HEK293 (cell line): ENCODE measurements at regions not wholly inside any gene's neighbourhood (a gene's known extent, or its start where the extent isn't known, plus 50 kb on each side); places are given as distances from the start of the nearest gene placed in this dataset.

Source experiments
- CTCF ChIA-PET: fragments of 350-600 bp; formaldehyde crosslinking; extraction: SDS; loops from one replicate; lab custom pipeline; 2021; ENCODE audit warnings: antibody characterized with exemption; lab: Yijun Ruan, JAX
- POLR2A ChIA-PET: fragments of 300-600 bp; formaldehyde crosslinking; extraction: SDS; loops from one replicate; lab custom pipeline; 2020; ENCODE audit warnings: antibody characterized with exemption, inconsistent platforms; lab: Yijun Ruan, JAX
- H3K27ac ChIP-seq: fragments of 200-500 bp; sonication (Bioruptor generic); 2 replicates; pipeline ENCODE4 v1.5.1; 2014; ENCODE audit warnings: low read depth, low read length, control low read depth, inconsistent platforms; ENCODE audit errors: extremely low read depth
- H3K36me3 ChIP-seq, 2 experiments: fragments of 200-500 bp in 1 of 2; sonication (Bioruptor generic) in 1 of 2; 1 replicate in 1 of 2; 2 replicates in 1 of 2; pipeline ENCODE4 v1.5.1; 2014 to 2017; ENCODE audit warnings: inconsistent platforms in 2 of 2, low read length in 2 of 2; ENCODE audit not compliant: control insufficient read depth in 2 of 2, insufficient read depth in 1 of 2
- H3K4me1 ChIP-seq: fragments of 200-500 bp; sonication (Bioruptor generic); 2 replicates; pipeline ENCODE4 v1.5.1; 2014; ENCODE audit warnings: mild to moderate bottlenecking, low read length, inconsistent platforms; ENCODE audit not compliant: control insufficient read depth, insufficient read depth
- H3K4me3 ChIP-seq: 2 replicates; pipeline ENCODE4 v1.5.1; 2011; ENCODE audit warnings: low read depth, mild to moderate bottlenecking, control low read depth, low read length, moderate library complexity
- H3K9me3 ChIP-seq: fragments of 200-500 bp; sonication (Bioruptor generic); 2 replicates; pipeline ENCODE4 v1.5.1; 2014; ENCODE audit warnings: low read depth, low read length, inconsistent platforms; ENCODE audit not compliant: control insufficient read depth, insufficient read depth
- BCL11B ChIP-seq: fragments of 450-650 bp; formaldehyde crosslinking; IDR thresholded peaks from 2 replicates; pipeline ENCODE4 v1.5.1; 2016; ENCODE audit warnings: low read depth, missing biosample characterization, missing genetic modification characterization
- GLI2 ChIP-seq: fragments of 450-650 bp; formaldehyde crosslinking; IDR thresholded peaks from 2 replicates; pipeline ENCODE4; 2017; ENCODE audit warnings: missing biosample characterization, missing genetic modification characterization, low read depth, borderline replicate concordance
- HOXD13 ChIP-seq: sonication (generic); formaldehyde crosslinking; IDR thresholded peaks from 2 replicates; pipeline ENCODE4 v1.8.0; 2022; ENCODE audit warnings: missing genetic modification reagents, borderline replicate concordance
- IKZF3 ChIP-seq: fragments of 450-650 bp; IDR thresholded peaks from 2 replicates; pipeline ENCODE4 v1.5.0; 2018; ENCODE audit warnings: missing biosample characterization, mild to moderate bottlenecking, missing genetic modification characterization, moderate library complexity
- MYNN ChIP-seq: fragments of 450-650 bp; formaldehyde crosslinking; IDR thresholded peaks from 2 replicates; pipeline ENCODE4 v1.5.1; 2016; ENCODE audit warnings: missing biosample characterization, missing genetic modification characterization, borderline replicate concordance
- PRDM1 ChIP-seq: fragments of 450-650 bp; formaldehyde crosslinking; IDR thresholded peaks from 2 replicates; pipeline ENCODE4; 2016; ENCODE audit warnings: missing biosample characterization, missing genetic modification characterization
- WT1 ChIP-seq: fragments of 450-650 bp; formaldehyde crosslinking; IDR thresholded peaks from 2 replicates; pipeline ENCODE4 v1.5.1; 2016; ENCODE audit warnings: missing biosample characterization, missing genetic modification characterization
- ZBTB8A ChIP-seq: fragments of 450-650 bp; formaldehyde crosslinking; IDR thresholded peaks from 2 replicates; pipeline ENCODE4 v1.5.1; 2016; ENCODE audit warnings: missing biosample characterization, missing genetic modification characterization
- ZNF214 ChIP-seq: fragments of 450-650 bp; formaldehyde crosslinking; IDR thresholded peaks from 2 replicates; pipeline ENCODE4 v1.5.1; 2017; ENCODE audit warnings: missing biosample characterization, mild to moderate bottlenecking, missing genetic modification characterization, borderline replicate concordance
- ZNF341 ChIP-seq: fragments of 450-650 bp; formaldehyde crosslinking; IDR thresholded peaks from 2 replicates; pipeline ENCODE4; 2016; ENCODE audit warnings: low read depth, missing biosample characterization, missing genetic modification characterization
- ZNF354C ChIP-seq: fragments of 450-650 bp; formaldehyde crosslinking; IDR thresholded peaks from 2 replicates; pipeline ENCODE4 v1.5.1; 2016; ENCODE audit warnings: missing biosample characterization, missing genetic modification characterization, low read depth, borderline replicate concordance
- ZNF48 ChIP-seq: fragments of 450-650 bp; formaldehyde crosslinking; IDR thresholded peaks from 2 replicates; pipeline ENCODE4 v1.5.1; 2016; ENCODE audit warnings: missing biosample characterization, missing genetic modification characterization
- ZNF510 ChIP-seq: fragments of 450-650 bp; formaldehyde crosslinking; IDR thresholded peaks from 2 replicates; pipeline ENCODE4 v1.5.1; 2018; ENCODE audit warnings: mild to moderate bottlenecking, missing genetic modification characterization, missing biosample characterization; ENCODE audit not compliant: insufficient replicate concordance
- ZNF571 ChIP-seq: fragments of 450-650 bp; formaldehyde crosslinking; IDR thresholded peaks from 2 replicates; pipeline ENCODE4 v1.5.0; 2017; ENCODE audit warnings: missing biosample characterization, missing genetic modification characterization
- ZNF629 ChIP-seq: fragments of 450-650 bp; formaldehyde crosslinking; IDR thresholded peaks from 2 replicates; pipeline ENCODE4 v1.5.1; 2017; ENCODE audit warnings: missing biosample characterization, missing genetic modification characterization
- ZNF670 ChIP-seq: fragments of 450-650 bp; formaldehyde crosslinking; IDR thresholded peaks from 2 replicates; pipeline ENCODE4 v1.5.1; 2016; ENCODE audit warnings: missing biosample characterization, missing genetic modification characterization, low read depth
- ZNF701 ChIP-seq: fragments of 450-650 bp; formaldehyde crosslinking; IDR thresholded peaks from 2 replicates; pipeline ENCODE4 v1.5.1; 2016; ENCODE audit warnings: missing biosample characterization, missing genetic modification characterization
- TF ChIP-seq, protein P1 (sequence below): fragments of 450-650 bp; formaldehyde crosslinking; IDR thresholded peaks from 2 replicates; pipeline ENCODE4 v1.5.1; 2016; ENCODE audit warnings: missing biosample characterization, missing genetic modification characterization, borderline replicate concordance
- TF ChIP-seq, protein P2 (sequence below): fragments of 450-650 bp; formaldehyde crosslinking; conservative IDR thresholded peaks from 2 replicates; pipeline ENCODE4 v1.5.1; 2016; ENCODE audit warnings: low read depth, missing biosample characterization, missing genetic modification characterization
- TF ChIP-seq, protein P3 (sequence below): fragments of 450-650 bp; formaldehyde crosslinking; IDR thresholded peaks from 2 replicates; pipeline ENCODE4 v1.5.1; 2016; ENCODE audit warnings: missing biosample characterization, missing genetic modification characterization

DNA sequence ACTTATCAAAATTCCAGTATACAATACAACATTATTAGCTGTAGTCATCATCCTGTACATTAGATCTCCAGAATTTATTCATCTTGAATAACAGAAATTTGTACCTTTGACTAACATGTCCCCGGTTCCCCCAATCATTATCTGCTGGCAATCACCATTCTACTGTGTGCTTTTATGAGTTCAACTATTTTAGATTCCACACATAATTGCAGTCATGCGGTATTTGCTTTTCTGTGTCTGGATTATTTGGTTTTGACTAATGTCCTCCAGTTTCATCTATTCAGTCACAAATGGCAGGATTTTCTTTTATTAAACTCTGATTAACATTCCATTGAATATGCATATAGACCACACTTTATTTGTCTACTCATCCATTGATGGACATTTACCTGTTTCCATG lies 530.7 kb upstream of the SLITRK1 start (continued):
- TF ChIP-seq HOXD13 (no peak), GLI2 (no peak), WT1 (tag by site-specific recombination) (no peak), ZNF701 (tag by site-specific recombination) (no peak), ZNF354C (no peak)
- TF ChIP-seq, protein P1, sequence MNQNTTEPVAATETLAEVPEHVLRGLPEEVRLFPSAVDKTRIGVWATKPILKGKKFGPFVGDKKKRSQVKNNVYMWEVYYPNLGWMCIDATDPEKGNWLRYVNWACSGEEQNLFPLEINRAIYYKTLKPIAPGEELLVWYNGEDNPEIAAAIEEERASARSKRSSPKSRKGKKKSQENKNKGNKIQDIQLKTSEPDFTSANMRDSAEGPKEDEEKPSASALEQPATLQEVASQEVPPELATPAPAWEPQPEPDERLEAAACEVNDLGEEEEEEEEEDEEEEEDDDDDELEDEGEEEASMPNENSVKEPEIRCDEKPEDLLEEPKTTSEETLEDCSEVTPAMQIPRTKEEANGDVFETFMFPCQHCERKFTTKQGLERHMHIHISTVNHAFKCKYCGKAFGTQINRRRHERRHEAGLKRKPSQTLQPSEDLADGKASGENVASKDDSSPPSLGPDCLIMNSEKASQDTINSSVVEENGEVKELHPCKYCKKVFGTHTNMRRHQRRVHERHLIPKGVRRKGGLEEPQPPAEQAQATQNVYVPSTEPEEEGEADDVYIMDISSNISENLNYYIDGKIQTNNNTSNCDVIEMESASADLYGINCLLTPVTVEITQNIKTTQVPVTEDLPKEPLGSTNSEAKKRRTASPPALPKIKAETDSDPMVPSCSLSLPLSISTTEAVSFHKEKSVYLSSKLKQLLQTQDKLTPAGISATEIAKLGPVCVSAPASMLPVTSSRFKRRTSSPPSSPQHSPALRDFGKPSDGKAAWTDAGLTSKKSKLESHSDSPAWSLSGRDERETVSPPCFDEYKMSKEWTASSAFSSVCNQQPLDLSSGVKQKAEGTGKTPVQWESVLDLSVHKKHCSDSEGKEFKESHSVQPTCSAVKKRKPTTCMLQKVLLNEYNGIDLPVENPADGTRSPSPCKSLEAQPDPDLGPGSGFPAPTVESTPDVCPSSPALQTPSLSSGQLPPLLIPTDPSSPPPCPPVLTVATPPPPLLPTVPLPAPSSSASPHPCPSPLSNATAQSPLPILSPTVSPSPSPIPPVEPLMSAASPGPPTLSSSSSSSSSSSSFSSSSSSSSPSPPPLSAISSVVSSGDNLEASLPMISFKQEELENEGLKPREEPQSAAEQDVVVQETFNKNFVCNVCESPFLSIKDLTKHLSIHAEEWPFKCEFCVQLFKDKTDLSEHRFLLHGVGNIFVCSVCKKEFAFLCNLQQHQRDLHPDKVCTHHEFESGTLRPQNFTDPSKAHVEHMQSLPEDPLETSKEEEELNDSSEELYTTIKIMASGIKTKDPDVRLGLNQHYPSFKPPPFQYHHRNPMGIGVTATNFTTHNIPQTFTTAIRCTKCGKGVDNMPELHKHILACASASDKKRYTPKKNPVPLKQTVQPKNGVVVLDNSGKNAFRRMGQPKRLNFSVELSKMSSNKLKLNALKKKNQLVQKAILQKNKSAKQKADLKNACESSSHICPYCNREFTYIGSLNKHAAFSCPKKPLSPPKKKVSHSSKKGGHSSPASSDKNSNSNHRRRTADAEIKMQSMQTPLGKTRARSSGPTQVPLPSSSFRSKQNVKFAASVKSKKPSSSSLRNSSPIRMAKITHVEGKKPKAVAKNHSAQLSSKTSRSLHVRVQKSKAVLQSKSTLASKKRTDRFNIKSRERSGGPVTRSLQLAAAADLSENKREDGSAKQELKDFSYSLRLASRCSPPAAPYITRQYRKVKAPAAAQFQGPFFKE (tag by site-specific recombination): no peak

DNA sequence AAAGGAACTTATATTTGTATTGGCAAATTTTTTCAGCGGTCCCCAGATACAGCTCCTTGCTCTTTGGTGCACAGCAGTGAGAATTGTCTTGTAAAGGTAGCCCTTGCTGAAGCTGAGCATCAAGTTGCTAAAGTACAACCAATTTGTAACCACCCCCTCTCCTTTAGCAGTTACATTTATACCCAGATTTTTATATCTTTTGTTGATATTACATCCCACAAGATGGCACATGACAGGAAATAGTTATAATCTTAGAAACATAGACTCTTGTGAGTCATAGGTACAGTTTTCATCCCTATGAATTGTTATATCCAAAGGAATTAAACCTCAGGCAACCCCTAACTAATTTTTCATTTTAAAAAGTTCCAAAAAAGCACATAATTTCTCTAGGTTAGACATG lies 523.0 kb upstream of the SLITRK1 start:
- ChIA-PET CTCF (interaction anchor here (0.6 kb wide), 1 partner anchor 24 kb away, joined by 3 read pairs; no protein-coding TSS in a partner anchor), POLR2A (no interaction called here)
- no peak for TF ChIP-seq ZNF341 (tag by site-specific recombination)
- TF ChIP-seq ZNF510 (tag by site-specific recombination): no peak
- TF ChIP-seq IKZF3 (tag by site-specific recombination): no peak
- TF ChIP-seq, protein P2, sequence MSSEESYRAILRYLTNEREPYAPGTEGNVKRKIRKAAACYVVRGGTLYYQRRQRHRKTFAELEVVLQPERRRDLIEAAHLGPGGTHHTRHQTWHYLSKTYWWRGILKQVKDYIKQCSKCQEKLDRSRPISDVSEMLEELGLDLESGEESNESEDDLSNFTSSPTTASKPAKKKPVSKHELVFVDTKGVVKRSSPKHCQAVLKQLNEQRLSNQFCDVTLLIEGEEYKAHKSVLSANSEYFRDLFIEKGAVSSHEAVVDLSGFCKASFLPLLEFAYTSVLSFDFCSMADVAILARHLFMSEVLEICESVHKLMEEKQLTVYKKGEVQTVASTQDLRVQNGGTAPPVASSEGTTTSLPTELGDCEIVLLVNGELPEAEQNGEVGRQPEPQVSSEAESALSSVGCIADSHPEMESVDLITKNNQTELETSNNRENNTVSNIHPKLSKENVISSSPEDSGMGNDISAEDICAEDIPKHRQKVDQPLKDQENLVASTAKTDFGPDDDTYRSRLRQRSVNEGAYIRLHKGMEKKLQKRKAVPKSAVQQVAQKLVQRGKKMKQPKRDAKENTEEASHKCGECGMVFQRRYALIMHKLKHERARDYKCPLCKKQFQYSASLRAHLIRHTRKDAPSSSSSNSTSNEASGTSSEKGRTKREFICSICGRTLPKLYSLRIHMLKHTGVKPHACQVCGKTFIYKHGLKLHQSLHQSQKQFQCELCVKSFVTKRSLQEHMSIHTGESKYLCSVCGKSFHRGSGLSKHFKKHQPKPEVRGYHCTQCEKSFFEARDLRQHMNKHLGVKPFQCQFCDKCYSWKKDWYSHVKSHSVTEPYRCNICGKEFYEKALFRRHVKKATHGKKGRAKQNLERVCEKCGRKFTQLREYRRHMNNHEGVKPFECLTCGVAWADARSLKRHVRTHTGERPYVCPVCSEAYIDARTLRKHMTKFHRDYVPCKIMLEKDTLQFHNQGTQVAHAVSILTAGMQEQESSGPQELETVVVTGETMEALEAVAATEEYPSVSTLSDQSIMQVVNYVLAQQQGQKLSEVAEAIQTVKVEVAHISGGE (tag by site-specific recombination): no peak
- TF ChIP-seq, protein P3, sequence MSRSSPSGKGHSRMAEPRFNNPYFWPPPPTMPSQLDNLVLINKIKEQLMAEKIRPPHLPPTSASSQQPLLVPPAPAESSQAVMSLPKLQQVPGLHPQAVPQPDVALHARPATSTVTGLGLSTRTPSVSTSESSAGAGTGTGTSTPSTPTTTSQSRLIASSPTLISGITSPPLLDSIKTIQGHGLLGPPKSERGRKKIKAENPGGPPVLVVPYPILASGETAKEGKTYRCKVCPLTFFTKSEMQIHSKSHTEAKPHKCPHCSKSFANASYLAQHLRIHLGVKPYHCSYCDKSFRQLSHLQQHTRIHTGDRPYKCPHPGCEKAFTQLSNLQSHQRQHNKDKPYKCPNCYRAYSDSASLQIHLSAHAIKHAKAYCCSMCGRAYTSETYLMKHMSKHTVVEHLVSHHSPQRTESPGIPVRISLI: no peak
- TF ChIP-seq PRDM1 (tag by site-specific recombination): no peak
- TF ChIP-seq BCL11B (tag by site-specific recombination): no peak
- no peak for TF ChIP-seq ZNF48
- no peak for TF ChIP-seq ZBTB8A (tag by site-specific recombination)
- TF ChIP-seq ZNF214 (tag by site-specific recombination): no peak
- TF ChIP-seq ZNF670: no peak
- TF ChIP-seq MYNN: no peak
- TF ChIP-seq, protein P1 (tag by site-specific recombination): no peak
- no peak for TF ChIP-seq ZNF629
- no peak for TF ChIP-seq ZNF571 (tag by site-specific recombination)

More for the DNA sequence above, 523.0 kb upstream of the SLITRK1 start:
- H3K4me3 ChIP-seq: no peak overlapping the region
- H3K27ac ChIP-seq: no peak overlapping the region
- no peaks in the 10 kb centered on the region for H3K4me1 ChIP-seq
- no peaks in the 10 kb centered on the region for H3K9me3 ChIP-seq
- no peaks in the 10 kb centered on the region for H3K36me3 ChIP-seq
